ENCODE measurements at regions not wholly inside any gene's neighbourhood (a gene's known extent, or its start where the extent isn't known, plus 50 kb on each side); places are given as distances from the start of the nearest gene placed in this dataset.
A peak's percentile ranks its signal among the peaks of the same experiment; 100 is the strongest.
"Not testable (repeated sequence)": the region's sequence is repeated elsewhere in the genome, so short reads cannot be mapped to it uniquely, and the experiment has no call there.

- DNase-seq = no peak
Observed at GRCh38 chr4:38314663-38315062, 349.3 kb upstream of the KLF3 start.

- peak; percentile 94 for DNase-seq
Observed at GRCh38 chr4:38315286-38315685, 348.7 kb upstream of the KLF3 start.

GRCh38 chr4:38316045-38316444 lies 348.0 kb upstream of the KLF3 start:
- DNase-seq = no peak

- no peak for DNase-seq
Observed at GRCh38 chr4:38317041-38317674, 346.8 kb upstream of the KLF3 start.

- DNase-seq = peak; percentile 98
Observed at GRCh38 chr4:38318737-38319455, 345.1 kb upstream of the KLF3 start.

- peak; percentile 94 for DNase-seq
Observed at GRCh38 chr4:38319456-38320342, 344.3 kb upstream of the KLF3 start.

GRCh38 chr4:38320343-38320695 lies 343.7 kb upstream of the KLF3 start:
- no peak for DNase-seq

- no peak for DNase-seq
Observed at GRCh38 chr4:38320833-38321232, 343.2 kb upstream of the KLF3 start.

GRCh38 chr4:38322714-38323113 lies 341.3 kb upstream of the KLF3 start:
- DNase-seq = peak; percentile 89

- DNase-seq = peak; percentile 46
Observed at GRCh38 chr4:38323141-38323641, 340.8 kb upstream of the KLF3 start.

GRCh38 chr4:38324861-38325628 lies 339.0 kb upstream of the KLF3 start:
- no peak for DNase-seq

GRCh38 chr4:38325629-38325913 lies 338.4 kb upstream of the KLF3 start:
- no peak for DNase-seq

- no peak for DNase-seq
Observed at GRCh38 chr4:38326499-38326898, 337.5 kb upstream of the KLF3 start.

GRCh38 chr4:38327174-38327573 lies 336.8 kb upstream of the KLF3 start:
- DNase-seq = no peak

- no peak for DNase-seq
Observed at GRCh38 chr4:38328989-38329729, 334.8 kb upstream of the KLF3 start.

GRCh38 chr4:38330321-38330720 lies 333.7 kb upstream of the KLF3 start:
- DNase-seq = no peak

- no peak for DNase-seq
Observed at GRCh38 chr4:38330936-38331335, 333.1 kb upstream of the KLF3 start.

GRCh38 chr4:38332699-38333098 lies 331.3 kb upstream of the KLF3 start:
- DNase-seq = no peak

- no peak for DNase-seq
Observed at GRCh38 chr4:38333219-38333618, 330.8 kb upstream of the KLF3 start.

GRCh38 chr4:38334791-38335190 lies 329.2 kb upstream of the KLF3 start:
- DNase-seq = no peak

- not testable (repeated sequence) for DNase-seq
Observed at GRCh38 chr4:38338939-38339338, 325.1 kb upstream of the KLF3 start.

GRCh38 chr4:38343608-38344007 lies 320.4 kb upstream of the KLF3 start:
- no peak for DNase-seq

All from fibroblast of upper back skin (primary cell).